ENCODE measurements at regions not wholly inside any gene's neighbourhood (a gene's known extent, or its start where the extent isn't known, plus 50 kb on each side); places are given as distances from the start of the nearest gene placed in this dataset.

- TF ChIP-seq SIRT6 (IDR thresholded peaks at IDR 0.05; ENCODE audit: low read length) (no peak), POLR2AphosphoS5 (IDR thresholded peaks at IDR 0.05; ENCODE audit: low read depth, low read length) (no peak), POLR2A (IDR thresholded peaks at IDR 0.05; ENCODE audit: control extremely low read depth in 1 of 2, low read depth in 2 of 2, low read length in 2 of 2) (no peak), EZH2 (IDR thresholded peaks at IDR 0.05; ENCODE audit: low read depth, low read length, severe bottlenecking) (no peak), EGR1 (IDR thresholded peaks at IDR 0.05; ENCODE audit: borderline replicate concordance, low read depth, low read length) (no peak), ATF2 (IDR thresholded peaks at IDR 0.05; ENCODE audit: low read length) (no peak), TEAD4 (IDR thresholded peaks at IDR 0.05; ENCODE audit: low read depth, low read length) (no peak), SP1 (IDR thresholded peaks at IDR 0.05; ENCODE audit: low read depth, low read length) (no peak), RAD21 (IDR thresholded peaks at IDR 0.05 in 1 of 2, conservative IDR thresholded peaks at IDR 0.05 in 1 of 2; ENCODE audit: low read depth in 2 of 2, low read length in 2 of 2) (no peak), JUND (IDR thresholded peaks at IDR 0.05; ENCODE audit: low read length) (no peak), TBP (IDR thresholded peaks at IDR 0.05; ENCODE audit: low read depth, low read length) (no peak)
- TF ChIP-seq, protein P1, sequence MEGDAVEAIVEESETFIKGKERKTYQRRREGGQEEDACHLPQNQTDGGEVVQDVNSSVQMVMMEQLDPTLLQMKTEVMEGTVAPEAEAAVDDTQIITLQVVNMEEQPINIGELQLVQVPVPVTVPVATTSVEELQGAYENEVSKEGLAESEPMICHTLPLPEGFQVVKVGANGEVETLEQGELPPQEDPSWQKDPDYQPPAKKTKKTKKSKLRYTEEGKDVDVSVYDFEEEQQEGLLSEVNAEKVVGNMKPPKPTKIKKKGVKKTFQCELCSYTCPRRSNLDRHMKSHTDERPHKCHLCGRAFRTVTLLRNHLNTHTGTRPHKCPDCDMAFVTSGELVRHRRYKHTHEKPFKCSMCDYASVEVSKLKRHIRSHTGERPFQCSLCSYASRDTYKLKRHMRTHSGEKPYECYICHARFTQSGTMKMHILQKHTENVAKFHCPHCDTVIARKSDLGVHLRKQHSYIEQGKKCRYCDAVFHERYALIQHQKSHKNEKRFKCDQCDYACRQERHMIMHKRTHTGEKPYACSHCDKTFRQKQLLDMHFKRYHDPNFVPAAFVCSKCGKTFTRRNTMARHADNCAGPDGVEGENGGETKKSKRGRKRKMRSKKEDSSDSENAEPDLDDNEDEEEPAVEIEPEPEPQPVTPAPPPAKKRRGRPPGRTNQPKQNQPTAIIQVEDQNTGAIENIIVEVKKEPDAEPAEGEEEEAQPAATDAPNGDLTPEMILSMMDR (IDR thresholded peaks at IDR 0.05; ENCODE audit: control extremely low read depth in 1 of 3, insufficient read depth in 1 of 3, low read depth in 1 of 3, low read length in 3 of 3), result no peak
- TF ChIP-seq, protein P2, sequence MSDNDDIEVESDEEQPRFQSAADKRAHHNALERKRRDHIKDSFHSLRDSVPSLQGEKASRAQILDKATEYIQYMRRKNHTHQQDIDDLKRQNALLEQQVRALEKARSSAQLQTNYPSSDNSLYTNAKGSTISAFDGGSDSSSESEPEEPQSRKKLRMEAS (IDR thresholded peaks at IDR 0.05), result no peak
Measured at GRCh38 chr17:83177611-83178532, 98.5 kb downstream of the METRNL start.
